HG03159 (cell line): ENCODE measurements at regions not wholly inside any gene's neighbourhood (a gene's known extent, or its start where the extent isn't known, plus 50 kb on each side); places are given as distances from the start of the nearest gene placed in this dataset.
A peak's percentile ranks its signal among the peaks of the same experiment; 100 is the strongest.

Experiments
- ATAC-seq: cut with Tn5 transposase; IDR thresholded peaks from one replicate; pipeline ENCODE4 v1.9.1; 2021; ENCODE audit warnings: mild to moderate bottlenecking, moderate library complexity; ENCODE audit not compliant: unreplicated experiment

GRCh38 chr9:38229504-38230155 is 160.6 kb upstream of the SHB start:
- no peak for ATAC-seq

GRCh38 chr9:38229104-38229500 is 160.1 kb upstream of the SHB start:
- ATAC-seq = no peak

GRCh38 chr9:38228331-38229103 is 159.5 kb upstream of the SHB start:
- ATAC-seq = no peak

GRCh38 chr9:38227656-38228055 is 158.6 kb upstream of the SHB start:
- ATAC-seq = no peak

GRCh38 chr9:38227061-38227540 is 158.1 kb upstream of the SHB start:
- ATAC-seq = peak; percentile 71

- no peak for ATAC-seq
Observed at GRCh38 chr9:38226491-38226951, 157.5 kb upstream of the SHB start.

GRCh38 chr9:38224941-38225340 is 155.9 kb upstream of the SHB start:
- no peak for ATAC-seq

- no peak for ATAC-seq
Observed at GRCh38 chr9:38216572-38216971, 147.5 kb upstream of the SHB start.

- ATAC-seq = no peak
Observed at GRCh38 chr9:38215465-38215864, 146.4 kb upstream of the SHB start.

- ATAC-seq = no peak
Observed at GRCh38 chr9:38214432-38214831, 145.4 kb upstream of the SHB start.

GRCh38 chr9:38213631-38214299 is 144.7 kb upstream of the SHB start:
- no peak for ATAC-seq

- no peak for ATAC-seq
Observed at GRCh38 chr9:38212016-38212415, 143.0 kb upstream of the SHB start.

- ATAC-seq = no peak
Observed at GRCh38 chr9:38211002-38211401, 142.0 kb upstream of the SHB start.

- ATAC-seq = no peak
Observed at GRCh38 chr9:38208206-38208901, 139.3 kb upstream of the SHB start.

- ATAC-seq = no peak
Observed at GRCh38 chr9:38207247-38207778, 138.3 kb upstream of the SHB start.

GRCh38 chr9:38205279-38205678 is 136.3 kb upstream of the SHB start:
- no peak for ATAC-seq

GRCh38 chr9:38202336-38202938 is 133.4 kb upstream of the SHB start:
- no peak for ATAC-seq

- no peak for ATAC-seq
Observed at GRCh38 chr9:38201844-38202243, 132.8 kb upstream of the SHB start.

GRCh38 chr9:38200431-38200830 is 131.4 kb upstream of the SHB start:
- ATAC-seq = no peak

- no peak for ATAC-seq
Observed at GRCh38 chr9:38198140-38198539, 129.1 kb upstream of the SHB start.
